ENCODE measurements at regions not wholly inside any gene's neighbourhood (a gene's known extent, or its start where the extent isn't known, plus 50 kb on each side); places are given as distances from the start of the nearest gene placed in this dataset.

DNA sequence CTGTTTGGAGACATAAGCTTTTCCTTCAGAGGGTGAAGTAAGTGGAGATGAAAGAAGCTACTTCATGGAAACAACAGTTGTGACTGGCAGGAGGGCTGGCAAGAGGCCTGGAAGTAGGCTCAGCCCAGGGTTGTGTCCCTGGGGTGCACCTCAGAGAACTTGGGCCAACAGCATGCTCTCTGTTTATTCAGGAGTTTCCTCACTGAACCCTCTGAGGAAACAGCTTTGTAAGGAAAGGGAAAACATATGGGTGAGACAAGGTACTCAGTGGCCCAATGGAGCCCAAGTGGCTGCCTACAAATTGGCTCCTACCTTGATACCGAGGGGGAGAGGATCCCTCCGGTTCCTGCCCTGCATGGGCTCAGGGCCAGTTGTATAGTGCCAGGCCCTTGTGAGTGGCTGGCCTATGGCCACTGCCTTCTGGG is 115.5 kb upstream of the ITGA6 start:
- BruUV-seq (replicated peaks), result no TSS peak
- Histone ChIP-seq H3K4me3 (replicated peaks in 1 of 2; ENCODE audit: low read depth in 1 of 2, low read length in 2 of 2) (no peak overlapping the region), H3K27ac (ENCODE audit: low read depth, low read length) (no peak overlapping the region), H3K79me2 (ENCODE audit: insufficient read depth, low read length) (no peaks in the 10 kb centered on the region), H3K9ac (ENCODE audit: low read length) (no peak overlapping the region), H3K36me3 (ENCODE audit: control insufficient read depth in 1 of 2, insufficient read depth in 2 of 2, low read length in 2 of 2) (no peaks in the 10 kb centered on the region), H3K4me2 (ENCODE audit: low read length) (no peak overlapping the region), H3K9me2 (ENCODE audit: insufficient read depth) (no peaks in the 10 kb centered on the region), H3K9me3 (ENCODE audit: control insufficient read depth in 1 of 2, insufficient read depth in 1 of 2, low read depth in 1 of 2, low read length in 2 of 2) (no peaks in the 10 kb centered on the region), H4K20me1 (ENCODE audit: insufficient read depth) (no peaks in the 10 kb centered on the region), H2AFZ (ENCODE audit: low read depth, low read length, poor library complexity, severe bottlenecking) (no peak overlapping the region), H3K4me1 (ENCODE audit: control insufficient read depth in 1 of 2, insufficient read depth in 2 of 2, low read length in 2 of 2) (peaks cover 0 to 3% of the 10 kb centered on the region in 2 experiments; a peak in 1 of 4 replicates), H3K27me3 (ENCODE audit: insufficient read depth, low read length) (no peaks in the 10 kb centered on the region)
- ChIA-PET RAD21 (ENCODE audit: low non-redundant PET in 1 of 2, low total read pairs in 2 of 2, uncharacterized antibody in 2 of 2, unreplicated experiment in 2 of 2) (no interaction called here), CTCF (no interaction called here), POLR2A (no interaction called here)
- no peak for TF ChIP-seq YY1 (IDR thresholded peaks at IDR 0.05; ENCODE audit: extremely low read depth, insufficient replicate concordance, low read depth, low read length)
- no peak for TF ChIP-seq CBX3 (IDR thresholded peaks at IDR 0.05; ENCODE audit: low read depth)
- TF ChIP-seq EGR1 (IDR thresholded peaks at IDR 0.05; ENCODE audit: low read depth), result no peak
- TF ChIP-seq SIN3A (IDR thresholded peaks at IDR 0.05; ENCODE audit: low read depth), result no peak
- TF ChIP-seq CEBPB (IDR thresholded peaks at IDR 0.05; ENCODE audit: low read depth), result no peak
- no peak for TF ChIP-seq CTCF (IDR thresholded peaks at IDR 0.05 in 2 of 3, conservative IDR thresholded peaks at IDR 0.05 in 1 of 3; ENCODE audit: borderline replicate concordance in 1 of 3, insufficient read depth in 1 of 3, low read depth in 2 of 3, low read length in 2 of 3)
- no peak for TF ChIP-seq ZFX (IDR thresholded peaks at IDR 0.05)
- TF ChIP-seq SP1 (IDR thresholded peaks at IDR 0.05; ENCODE audit: low read depth), result no peak
- TF ChIP-seq REST (IDR thresholded peaks at IDR 0.05; ENCODE audit: low read depth), result no peak
- no peak for TF ChIP-seq EZH2phosphoT487 (IDR thresholded peaks at IDR 0.05; ENCODE audit: borderline replicate concordance)
- TF ChIP-seq, protein P1, sequence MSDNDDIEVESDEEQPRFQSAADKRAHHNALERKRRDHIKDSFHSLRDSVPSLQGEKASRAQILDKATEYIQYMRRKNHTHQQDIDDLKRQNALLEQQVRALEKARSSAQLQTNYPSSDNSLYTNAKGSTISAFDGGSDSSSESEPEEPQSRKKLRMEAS (IDR thresholded peaks at IDR 0.05), result no peak
- TF ChIP-seq ZBTB33 (IDR thresholded peaks at IDR 0.05; ENCODE audit: extremely low read depth, insufficient replicate concordance, low read length), result no peak
- no peak for TF ChIP-seq POLR2AphosphoS5 (IDR thresholded peaks at IDR 0.05; ENCODE audit: low read depth, low read length)
- no peak for TF ChIP-seq FOSL1 (IDR thresholded peaks at IDR 0.05; ENCODE audit: low read depth)
- TF ChIP-seq ATF3 (IDR thresholded peaks at IDR 0.05), result no peak
- no peak for TF ChIP-seq RAD21 (IDR thresholded peaks at IDR 0.05; ENCODE audit: low read depth)
- no peak for TF ChIP-seq TCF7L2 (IDR thresholded peaks at IDR 0.05; ENCODE audit: borderline replicate concordance, extremely low read depth, insufficient read depth, insufficient read length)
- no peak for TF ChIP-seq JUND (IDR thresholded peaks at IDR 0.05)
- TF ChIP-seq ZNF274 (IDR thresholded peaks at IDR 0.05; ENCODE audit: low read depth, low read length), result no peak
- ATAC-seq, result no peak
- intact Hi-C loops (cut with micrococcal nuclease), result no loop called here
- no peak for DNase-seq (ENCODE audit: low read depth, low spot score)

Measured in HCT116 (cell line).